Ectodermal cell (in vitro differentiated cells): ENCODE measurements at regions not wholly inside any gene's neighbourhood (a gene's known extent, or its start where the extent isn't known, plus 50 kb on each side); places are given as distances from the start of the nearest gene placed in this dataset.
"Not testable (repeated sequence)": the region's sequence is repeated elsewhere in the genome, so short reads cannot be mapped to it uniquely, and the experiment has no call there.

Source experiments
- H3K27ac ChIP-seq: 2 replicates; pipeline ENCODE4 v1.7.0; 2013; ENCODE audit warnings: mild to moderate bottlenecking, low read depth, low read length; ENCODE audit not compliant: insufficient read depth, poor library complexity, severe bottlenecking
- H3K27me3 ChIP-seq: 2 replicates; pipeline ENCODE4 v1.7.0; 2013; ENCODE audit warnings: mild to moderate bottlenecking, low read length; ENCODE audit not compliant: insufficient read depth, control insufficient read depth, poor library complexity, severe bottlenecking
- H3K36me3 ChIP-seq: one replicate; pipeline ENCODE4 v1.7.0; 2013; ENCODE audit warnings: low read length; ENCODE audit not compliant: control insufficient read depth, insufficient read depth
- H3K4me1 ChIP-seq: one replicate; pipeline ENCODE4 v1.7.0; 2013; ENCODE audit warnings: low read length; ENCODE audit not compliant: control insufficient read depth, insufficient read depth
- H3K4me3 ChIP-seq: 2 replicates; pipeline ENCODE4 v1.7.0; 2013; ENCODE audit warnings: low read depth, low read length, control low read depth; ENCODE audit not compliant: insufficient read depth
- H3K9me3 ChIP-seq: 2 replicates; pipeline ENCODE4 v1.7.0; 2013; ENCODE audit warnings: mild to moderate bottlenecking, low read length, moderate library complexity; ENCODE audit not compliant: control insufficient read depth
- WGBS, 2 experiments: methylation state at CpG; one replicate each; pipeline ENCODE4 v1.1.7; 2013; ENCODE audit warnings: missing lambda C conversion rate in 2 of 2; 5-methylcytosine and 5-hydroxymethylcytosine counted together

GRCh38 chr6:67496191-67496590 is 1138.9 kb upstream of the ADGRB3 start:
- no peak overlapping the region for H3K4me3 ChIP-seq
- H3K27ac ChIP-seq = no peak overlapping the region
- no peaks in the 10 kb centered on the region for H3K4me1 ChIP-seq
- no peaks in the 10 kb centered on the region for H3K27me3 ChIP-seq
- WGBS, 2 experiments = 96 to 100% methylated on average over 1 to 3 of the region's 3 CpGs
- no peaks in the 10 kb centered on the region for H3K9me3 ChIP-seq
- no peaks in the 10 kb centered on the region for H3K36me3 ChIP-seq

- no peak overlapping the region for H3K27ac ChIP-seq
- H3K27me3 ChIP-seq = no peaks in the 10 kb centered on the region
- H3K4me3 ChIP-seq = no peak overlapping the region
- no peaks in the 10 kb centered on the region for H3K9me3 ChIP-seq
- H3K36me3 ChIP-seq = no peaks in the 10 kb centered on the region
- no peaks in the 10 kb centered on the region for H3K4me1 ChIP-seq
Measured at GRCh38 chr6:67493682-67494081, 1141.4 kb upstream of the ADGRB3 start.

GRCh38 chr6:67475700-67476099 is 1159.4 kb upstream of the ADGRB3 start:
- no peak overlapping the region for H3K27ac ChIP-seq
- WGBS, 2 experiments = 74 to 83% methylated on average over 1 of the region's 1 CpG
- H3K36me3 ChIP-seq = no peaks in the 10 kb centered on the region
- H3K4me1 ChIP-seq = no peaks in the 10 kb centered on the region
- H3K4me3 ChIP-seq = no peak overlapping the region
- no peaks in the 10 kb centered on the region for H3K27me3 ChIP-seq
- H3K9me3 ChIP-seq = no peaks in the 10 kb centered on the region

GRCh38 chr6:67467341-67467740 is 1167.7 kb upstream of the ADGRB3 start:
- 91 to 96% methylated on average over 5 to 6 of the region's 7 CpGs for WGBS, 2 experiments
- Histone ChIP-seq H3K4me3 (no peak overlapping the region), H3K4me1 (no peaks in the 10 kb centered on the region), H3K9me3 (no peaks in the 10 kb centered on the region), H3K36me3 (no peaks in the 10 kb centered on the region), H3K27ac (no peak overlapping the region), H3K27me3 (no peaks in the 10 kb centered on the region)

DNA sequence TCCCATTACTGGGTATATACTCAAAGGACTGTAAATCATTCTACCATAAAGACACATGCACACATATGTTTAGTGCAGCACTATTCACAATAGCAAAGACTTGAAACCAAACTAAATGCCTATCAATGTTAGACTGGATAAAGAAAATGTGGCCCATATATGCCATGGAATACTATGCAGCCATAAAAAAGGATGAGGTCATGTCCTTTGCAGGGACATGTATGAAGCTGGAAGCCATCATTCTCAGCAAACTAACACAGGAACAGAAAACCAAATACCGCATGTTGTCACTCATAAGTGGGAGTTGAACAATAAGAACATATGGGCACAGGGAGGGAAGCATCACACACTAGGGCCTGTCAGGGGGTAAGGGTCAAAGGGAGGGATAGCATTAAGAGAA is 1172.4 kb upstream of the ADGRB3 start:
- H3K4me3 ChIP-seq = not testable (repeated sequence)
- 92 to 100% methylated on average over 1 of the region's 1 CpG for WGBS, 2 experiments

DNA sequence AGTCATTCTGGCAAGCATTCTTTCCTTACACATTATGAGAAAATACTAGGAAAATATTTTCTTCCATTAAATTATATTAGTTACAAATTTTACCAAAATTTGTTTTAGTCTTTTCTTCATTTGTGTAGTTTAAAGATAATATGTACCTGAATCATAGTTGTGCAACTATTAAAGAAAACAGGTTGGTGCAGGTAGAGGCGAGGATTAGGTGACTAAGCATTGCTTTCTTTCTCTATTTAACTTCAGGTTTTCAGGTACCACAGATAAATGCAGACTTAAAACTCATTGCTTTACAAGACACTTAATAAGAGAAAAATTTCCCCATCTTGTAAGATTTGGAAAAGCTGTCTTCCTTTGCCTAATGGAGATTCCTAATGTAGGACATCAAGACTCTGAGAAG is 1175.5 kb upstream of the ADGRB3 start:
- Histone ChIP-seq H3K27ac (no peak overlapping the region), H3K9me3 (peaks cover 4% of the 10 kb centered on the region), H3K27me3 (no peaks in the 10 kb centered on the region), H3K4me1 (no peaks in the 10 kb centered on the region), H3K36me3 (no peaks in the 10 kb centered on the region), H3K4me3 (no peak overlapping the region)
- WGBS, 2 experiments = 94 to 100% methylated on average over 1 of the region's 1 CpG

More for the DNA sequence above, 1172.4 kb upstream of the ADGRB3 start:
- H3K9me3 ChIP-seq, H3K27ac ChIP-seq, H3K4me1 ChIP-seq, H3K36me3 ChIP-seq, H3K27me3 ChIP-seq: not testable (repeated sequence)

DNA sequence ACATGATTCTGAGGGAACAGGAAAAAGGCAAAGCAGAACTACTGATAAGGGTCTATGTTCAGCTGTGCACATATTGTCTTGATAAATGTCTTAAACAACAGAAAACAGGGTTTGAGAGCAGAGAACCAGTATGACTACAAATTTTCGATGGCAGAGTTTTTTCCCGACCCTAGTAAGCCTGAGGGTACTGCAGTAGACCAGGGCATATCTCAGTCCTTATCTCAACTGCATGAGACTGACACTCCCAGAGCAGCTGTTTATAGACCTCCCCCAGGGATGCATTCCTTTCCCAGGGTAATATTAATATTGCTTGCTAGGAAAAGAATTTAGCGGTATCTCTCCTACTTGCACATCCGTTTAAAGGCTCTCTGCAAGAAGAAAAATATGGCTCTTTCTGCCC is 1176.8 kb upstream of the ADGRB3 start:
- 94 to 96% methylated on average over 4 of the region's 4 CpGs for WGBS, 2 experiments

GRCh38 chr6:67451874-67452273 is 1183.2 kb upstream of the ADGRB3 start:
- no peaks in the 10 kb centered on the region for H3K36me3 ChIP-seq
- no peaks in the 10 kb centered on the region for H3K27me3 ChIP-seq
- H3K9me3 ChIP-seq = no peaks in the 10 kb centered on the region
- H3K4me3 ChIP-seq = no peak overlapping the region
- H3K27ac ChIP-seq = no peak overlapping the region
- no peaks in the 10 kb centered on the region for H3K4me1 ChIP-seq
- no CpG with 5 or more reads among the region's 1 CpG for WGBS, 2 experiments

More for the DNA sequence above, 1176.8 kb upstream of the ADGRB3 start:
- Histone ChIP-seq H3K36me3 (no peaks in the 10 kb centered on the region), H3K4me1 (no peaks in the 10 kb centered on the region), H3K27me3 (no peaks in the 10 kb centered on the region), H3K9me3 (peaks cover 4% of the 10 kb centered on the region), H3K27ac (no peak overlapping the region), H3K4me3 (no peak overlapping the region)

- H3K4me3 ChIP-seq = no peak overlapping the region
- no peaks in the 10 kb centered on the region for H3K27me3 ChIP-seq
- no peaks in the 10 kb centered on the region for H3K4me1 ChIP-seq
- H3K9me3 ChIP-seq = no peaks in the 10 kb centered on the region
- H3K36me3 ChIP-seq = no peaks in the 10 kb centered on the region
- 91 to 94% methylated on average over 4 of the region's 4 CpGs for WGBS, 2 experiments
- no peak overlapping the region for H3K27ac ChIP-seq
Measured at GRCh38 chr6:67450641-67451040, 1184.4 kb upstream of the ADGRB3 start.

DNA sequence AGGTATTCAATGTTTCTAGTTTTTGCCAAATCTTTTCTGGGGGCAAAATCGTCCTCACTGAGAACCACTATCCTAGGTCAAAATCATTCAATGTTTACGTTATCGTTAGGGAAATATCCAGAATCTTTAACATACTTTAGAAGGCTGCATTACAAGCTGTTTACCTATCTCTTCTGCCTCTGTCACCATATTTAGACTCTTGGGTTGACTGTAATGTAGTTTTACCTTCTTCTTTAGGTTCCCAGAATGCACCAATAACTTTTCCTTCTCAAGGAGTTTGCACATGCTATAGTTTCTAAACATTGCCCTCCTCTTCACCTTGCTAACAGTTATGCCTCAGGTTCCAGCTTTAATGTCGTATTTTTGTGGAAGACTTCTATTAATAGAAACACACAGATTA is 1185.5 kb upstream of the ADGRB3 start:
- H3K27me3 ChIP-seq = no peaks in the 10 kb centered on the region
- H3K4me1 ChIP-seq = no peaks in the 10 kb centered on the region
- H3K27ac ChIP-seq = no peak overlapping the region
- H3K4me3 ChIP-seq = no peak overlapping the region
- WGBS, 2 experiments = 88 to 91% methylated on average over 3 to 4 of the region's 4 CpGs
- H3K9me3 ChIP-seq = no peaks in the 10 kb centered on the region
- H3K36me3 ChIP-seq = no peaks in the 10 kb centered on the region

DNA sequence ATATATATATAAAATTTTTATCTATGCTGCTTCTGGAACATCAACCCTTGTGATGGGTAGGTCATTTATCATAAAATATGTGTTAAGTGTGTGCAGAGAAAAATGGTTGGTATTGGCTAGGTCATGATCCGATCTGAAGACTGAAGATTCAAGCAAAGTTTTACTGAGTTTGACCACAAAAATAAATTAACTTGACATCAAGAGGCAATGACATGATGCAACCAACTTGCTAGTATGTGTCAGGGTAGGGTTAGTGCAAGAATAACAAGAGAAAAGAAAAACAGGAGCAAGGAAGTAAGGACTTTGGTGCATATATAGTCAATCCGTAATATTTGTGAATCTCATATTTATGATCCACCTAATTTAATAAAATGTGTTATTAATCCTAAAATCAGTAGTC is 1202.0 kb upstream of the ADGRB3 start:
- Histone ChIP-seq H3K27ac (no peak overlapping the region), H3K4me1 (no peaks in the 10 kb centered on the region), H3K27me3 (no peaks in the 10 kb centered on the region), H3K36me3 (no peaks in the 10 kb centered on the region), H3K9me3 (no peaks in the 10 kb centered on the region), H3K4me3 (no peak overlapping the region)
- WGBS, 2 experiments = 83 to 98% methylated on average over 1 to 2 of the region's 2 CpGs
